Small intestine (tissue), 7 donors: ENCODE measurements at regions not wholly inside any gene's neighbourhood (a gene's known extent, or its start where the extent isn't known, plus 50 kb on each side); places are given as distances from the start of the nearest gene placed in this dataset.

Experiments
- DNase-seq, 2 donors: peaks; one replicate each; pipeline versions ENCODE4 v3.0.0 to v3.0.0-alpha.2; 2013
- FAIRE-seq: peaks from 2 replicates; lab custom pipeline; 2012; peaks lifted over from hg19 to GRCh38; lab: Jason Lieb, UNC
- H3K27ac ChIP-seq, 3 donors: one replicate each; pipeline ENCODE4 v1.5.1; 2013; ENCODE audit warnings: low read length in 2 of 3, mild to moderate bottlenecking in 2 of 3, control low read depth in 1 of 3, inconsistent platforms in 1 of 3, low read depth in 1 of 3, moderate library complexity in 1 of 3
- H3K27me3 ChIP-seq, 3 donors: one replicate each; pipeline ENCODE4 v1.6.1; 2013; ENCODE audit warnings: low read length in 3 of 3, inconsistent platforms in 1 of 3; ENCODE audit not compliant: control insufficient read depth in 3 of 3, insufficient read depth in 3 of 3
- H3K36me3 ChIP-seq, 3 donors: one replicate each; pipeline ENCODE4 v1.6.1; 2013; ENCODE audit warnings: low read length in 3 of 3, inconsistent platforms in 1 of 3, low read depth in 1 of 3, mild to moderate bottlenecking in 1 of 3, moderate library complexity in 1 of 3; ENCODE audit not compliant: control insufficient read depth in 3 of 3, insufficient read depth in 2 of 3
- H3K4me1 ChIP-seq, 3 donors: one replicate each; pipeline ENCODE4 v1.6.1; 2013; ENCODE audit warnings: low read length in 2 of 3, inconsistent platforms in 1 of 3, low read depth in 1 of 3, mild to moderate bottlenecking in 1 of 3, moderate library complexity in 1 of 3; ENCODE audit not compliant: control insufficient read depth in 3 of 3, insufficient read depth in 2 of 3
- H3K4me3 ChIP-seq, 3 donors: one replicate each; pipeline ENCODE4 v1.5.1; 2013; ENCODE audit warnings: low read length in 3 of 3, control low read depth in 1 of 3, inconsistent platforms in 1 of 3, low read depth in 1 of 3, mild to moderate bottlenecking in 1 of 3, moderate library complexity in 1 of 3
- H3K9me3 ChIP-seq, 2 donors: one replicate each; pipeline ENCODE4 v1.6.1; 2013; ENCODE audit warnings: low read depth in 1 of 2, low read length in 1 of 2; ENCODE audit not compliant: control insufficient read depth in 2 of 2, insufficient read depth in 1 of 2
- WGBS, 3 donors: extraction: QIAGEN DNeasy Blood & Tissue Kit; methylation state at CpG; one replicate each; pipeline ENCODE4 v1.1.7; 2013; 5-methylcytosine and 5-hydroxymethylcytosine counted together
- donor health status: healthy with polysubstance abuse.
- donor health status: control.
- donor health status: control.
- donor health status: Bipolar disorder and iron deficiency.
- donor health status: healthy.

GRCh38 chr3:102753901-102754300, 319.1 kb downstream of the ZPLD1 start:
- FAIRE-seq (no peak), DNase-seq (no peak)
- H3K4me1 ChIP-seq, result no peaks in the 10 kb centered on the region
- no peaks in the 10 kb centered on the region for H3K27me3 ChIP-seq
- H3K4me3 ChIP-seq, result no peak overlapping the region
- H3K27ac ChIP-seq, result no peak overlapping the region
- H3K36me3 ChIP-seq, result no peaks in the 10 kb centered on the region
- peaks cover 0 to 7% of the 10 kb centered on the region in 2 donors for H3K9me3 ChIP-seq

- H3K27ac ChIP-seq, result no peak overlapping the region
- FAIRE-seq (no peak), DNase-seq (no peak)
- H3K27me3 ChIP-seq, result no peaks in the 10 kb centered on the region
- H3K9me3 ChIP-seq, result peaks cover 0 to 7% of the 10 kb centered on the region in 2 donors
- WGBS, 3 donors, result 23 to 64% (median 36%) methylated on average over 2 of the region's 2 CpGs
- no peaks in the 10 kb centered on the region for H3K36me3 ChIP-seq
- no peak overlapping the region for H3K4me3 ChIP-seq
- no peaks in the 10 kb centered on the region for H3K4me1 ChIP-seq
Measured at GRCh38 chr3:102756706-102757105, 321.9 kb downstream of the ZPLD1 start.

- H3K4me1 ChIP-seq, result no peaks in the 10 kb centered on the region
- H3K36me3 ChIP-seq, result no peaks in the 10 kb centered on the region
- H3K27ac ChIP-seq, result no peak overlapping the region
- no peak overlapping the region for H3K4me3 ChIP-seq
- 59 to 68% (median 64%) methylated on average over 2 of the region's 2 CpGs for WGBS, 3 donors
- H3K9me3 ChIP-seq, result peaks cover 0 to 7% of the 10 kb centered on the region in 2 donors
- FAIRE-seq (no peak), DNase-seq (no peak)
- H3K27me3 ChIP-seq, result no peaks in the 10 kb centered on the region
Measured at GRCh38 chr3:102757950-102758349, 323.1 kb downstream of the ZPLD1 start.

- Histone ChIP-seq H3K4me1 (no peaks in the 10 kb centered on the region), H3K36me3 (no peaks in the 10 kb centered on the region), H3K27me3 (no peaks in the 10 kb centered on the region), H3K27ac (no peak overlapping the region), H3K9me3 (peaks cover 0 to 7% of the 10 kb centered on the region in 2 donors), H3K4me3 (no peak overlapping the region)
- WGBS, 3 donors, result 62 to 68% (median 63%) methylated on average over 2 of the region's 2 CpGs
- FAIRE-seq (no peak), DNase-seq (no peak)
Measured at GRCh38 chr3:102761766-102762165, 327.0 kb downstream of the ZPLD1 start.

GRCh38 chr3:102790747-102791325, 356.0 kb downstream of the ZPLD1 start:
- no peaks in the 10 kb centered on the region for H3K36me3 ChIP-seq
- no peaks in the 10 kb centered on the region for H3K4me1 ChIP-seq
- no peak for DNase-seq
- 78 to 85% (median 78%) methylated on average over 3 of the region's 3 CpGs for WGBS, 3 donors
- no peaks in the 10 kb centered on the region for H3K27me3 ChIP-seq
- H3K9me3 ChIP-seq, result no peaks in the 10 kb centered on the region
- FAIRE-seq, result no peak
- no peak overlapping the region for H3K4me3 ChIP-seq
- H3K27ac ChIP-seq, result no peak overlapping the region

GRCh38 chr3:102791641-102792589, 357.1 kb downstream of the ZPLD1 start:
- no peaks in the 10 kb centered on the region for H3K9me3 ChIP-seq
- no peaks in the 10 kb centered on the region for H3K36me3 ChIP-seq
- no peaks in the 10 kb centered on the region for H3K4me1 ChIP-seq
- WGBS, 3 donors, result 67 to 72% (median 71%) methylated on average over 7 of the region's 7 CpGs
- FAIRE-seq (no peak), DNase-seq (no peak)
- H3K27me3 ChIP-seq, result no peaks in the 10 kb centered on the region
- no peak overlapping the region for H3K4me3 ChIP-seq
- H3K27ac ChIP-seq, result no peak overlapping the region

GRCh38 chr3:102796804-102797203, 362.0 kb downstream of the ZPLD1 start:
- WGBS, 3 donors, result 44 to 49% (median 44%) methylated on average over 4 of the region's 4 CpGs
- no peak for FAIRE-seq

GRCh38 chr3:102802819-102803420, 368.1 kb downstream of the ZPLD1 start:
- FAIRE-seq (no peak), DNase-seq (no peak)
- H3K4me3 ChIP-seq, result no peak overlapping the region
- no peaks in the 10 kb centered on the region for H3K27me3 ChIP-seq
- no peaks in the 10 kb centered on the region for H3K4me1 ChIP-seq
- no peak overlapping the region for H3K27ac ChIP-seq
- WGBS, 3 donors, result 98 to 100% (median 100%) methylated on average over 1 of the region's 1 CpG
- no peaks in the 10 kb centered on the region for H3K36me3 ChIP-seq
- H3K9me3 ChIP-seq, result no peaks in the 10 kb centered on the region

More at GRCh38 chr3:102796804-102797203, 362.0 kb downstream of the ZPLD1 start:
- DNase-seq, result no peak
- H3K4me3 ChIP-seq, result no peak overlapping the region
- no peaks in the 10 kb centered on the region for H3K27me3 ChIP-seq
- H3K4me1 ChIP-seq, result no peaks in the 10 kb centered on the region
- H3K36me3 ChIP-seq, result no peaks in the 10 kb centered on the region
- no peak overlapping the region for H3K27ac ChIP-seq
- no peaks in the 10 kb centered on the region for H3K9me3 ChIP-seq
